ENCODE measurements at regions not wholly inside any gene's neighbourhood (a gene's known extent, or its start where the extent isn't known, plus 50 kb on each side); places are given as distances from the start of the nearest gene placed in this dataset.

DNA sequence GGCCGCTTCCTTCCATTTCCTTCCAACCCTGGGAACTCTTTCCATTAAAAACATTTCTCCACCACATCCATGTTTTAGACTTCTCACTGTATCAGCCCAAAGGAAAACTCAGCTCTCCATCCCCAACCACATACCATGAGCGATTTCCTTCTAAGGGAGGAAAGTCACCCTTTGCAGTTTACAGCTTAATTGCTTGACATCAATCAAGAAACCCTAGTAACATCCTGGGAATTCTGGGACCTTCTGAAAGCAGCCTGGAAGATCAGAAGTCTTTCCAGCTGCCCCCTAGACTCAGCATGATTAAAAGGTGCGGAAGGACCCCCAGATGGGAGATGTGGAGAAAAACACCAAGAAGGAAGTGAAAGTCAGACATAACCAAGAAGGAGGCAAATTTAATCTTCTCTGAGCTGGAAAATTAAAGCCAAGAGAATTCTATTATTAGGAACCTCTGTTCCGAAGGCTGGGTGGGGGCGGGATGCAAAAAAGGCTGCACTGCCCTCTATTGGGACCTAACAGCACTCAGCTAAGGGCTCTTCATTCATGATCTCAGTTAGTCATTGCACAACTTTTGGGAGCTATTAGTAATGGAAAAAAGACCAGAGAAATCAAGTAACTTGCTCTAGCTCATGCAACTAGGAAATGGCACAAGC lies 73.3 kb upstream of the PLXNC1 start (continued):
- TF ChIP-seq RCOR1 (IDR thresholded peaks at IDR 0.05; ENCODE audit: borderline replicate concordance in 1 of 2, low read depth in 2 of 2, low read length in 2 of 2) (peak in 1 of 2 experiments; percentile 41; a peak in 2 of 4 replicates), EP300 (IDR thresholded peaks at IDR 0.05; ENCODE audit: low read length) (0 out of 2 replicates have a peak, but pooled peaks have one; percentile 22), TCF7L2 (IDR thresholded peaks at IDR 0.05; ENCODE audit: low read depth, low read length) (no peak), RHOXF2B (CRISPR knock-in tag; conservative IDR thresholded peaks at IDR 0.05) (no peak), ATF1 (CRISPR knock-in tag; IDR thresholded peaks at IDR 0.05) (no peak), ATF1 (tag; IDR thresholded peaks at IDR 0.05) (no peak), RAD21 (CRISPR knock-in tag; conservative IDR thresholded peaks at IDR 0.05 in 1 of 2, IDR thresholded peaks at IDR 0.05 in 1 of 2) (peak; percentile 61 to 71)
- TF ChIP-seq, protein P1, sequence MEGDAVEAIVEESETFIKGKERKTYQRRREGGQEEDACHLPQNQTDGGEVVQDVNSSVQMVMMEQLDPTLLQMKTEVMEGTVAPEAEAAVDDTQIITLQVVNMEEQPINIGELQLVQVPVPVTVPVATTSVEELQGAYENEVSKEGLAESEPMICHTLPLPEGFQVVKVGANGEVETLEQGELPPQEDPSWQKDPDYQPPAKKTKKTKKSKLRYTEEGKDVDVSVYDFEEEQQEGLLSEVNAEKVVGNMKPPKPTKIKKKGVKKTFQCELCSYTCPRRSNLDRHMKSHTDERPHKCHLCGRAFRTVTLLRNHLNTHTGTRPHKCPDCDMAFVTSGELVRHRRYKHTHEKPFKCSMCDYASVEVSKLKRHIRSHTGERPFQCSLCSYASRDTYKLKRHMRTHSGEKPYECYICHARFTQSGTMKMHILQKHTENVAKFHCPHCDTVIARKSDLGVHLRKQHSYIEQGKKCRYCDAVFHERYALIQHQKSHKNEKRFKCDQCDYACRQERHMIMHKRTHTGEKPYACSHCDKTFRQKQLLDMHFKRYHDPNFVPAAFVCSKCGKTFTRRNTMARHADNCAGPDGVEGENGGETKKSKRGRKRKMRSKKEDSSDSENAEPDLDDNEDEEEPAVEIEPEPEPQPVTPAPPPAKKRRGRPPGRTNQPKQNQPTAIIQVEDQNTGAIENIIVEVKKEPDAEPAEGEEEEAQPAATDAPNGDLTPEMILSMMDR (IDR thresholded peaks at IDR 0.05 in 2 of 3, conservative IDR thresholded peaks at IDR 0.05 in 1 of 3; ENCODE audit: insufficient read depth in 2 of 3, low read depth in 1 of 3, low read length in 3 of 3) = peak; percentile 55 to 75 (median 67)
- TF ChIP-seq, protein P2, sequence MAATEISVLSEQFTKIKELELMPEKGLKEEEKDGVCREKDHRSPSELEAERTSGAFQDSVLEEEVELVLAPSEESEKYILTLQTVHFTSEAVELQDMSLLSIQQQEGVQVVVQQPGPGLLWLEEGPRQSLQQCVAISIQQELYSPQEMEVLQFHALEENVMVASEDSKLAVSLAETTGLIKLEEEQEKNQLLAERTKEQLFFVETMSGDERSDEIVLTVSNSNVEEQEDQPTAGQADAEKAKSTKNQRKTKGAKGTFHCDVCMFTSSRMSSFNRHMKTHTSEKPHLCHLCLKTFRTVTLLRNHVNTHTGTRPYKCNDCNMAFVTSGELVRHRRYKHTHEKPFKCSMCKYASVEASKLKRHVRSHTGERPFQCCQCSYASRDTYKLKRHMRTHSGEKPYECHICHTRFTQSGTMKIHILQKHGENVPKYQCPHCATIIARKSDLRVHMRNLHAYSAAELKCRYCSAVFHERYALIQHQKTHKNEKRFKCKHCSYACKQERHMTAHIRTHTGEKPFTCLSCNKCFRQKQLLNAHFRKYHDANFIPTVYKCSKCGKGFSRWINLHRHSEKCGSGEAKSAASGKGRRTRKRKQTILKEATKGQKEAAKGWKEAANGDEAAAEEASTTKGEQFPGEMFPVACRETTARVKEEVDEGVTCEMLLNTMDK (IDR thresholded peaks at IDR 0.05; ENCODE audit: borderline replicate concordance, insufficient read depth, low read depth, low read length, poor library complexity, severe bottlenecking) = peak; percentile 89
- TF ChIP-seq, protein P3, sequence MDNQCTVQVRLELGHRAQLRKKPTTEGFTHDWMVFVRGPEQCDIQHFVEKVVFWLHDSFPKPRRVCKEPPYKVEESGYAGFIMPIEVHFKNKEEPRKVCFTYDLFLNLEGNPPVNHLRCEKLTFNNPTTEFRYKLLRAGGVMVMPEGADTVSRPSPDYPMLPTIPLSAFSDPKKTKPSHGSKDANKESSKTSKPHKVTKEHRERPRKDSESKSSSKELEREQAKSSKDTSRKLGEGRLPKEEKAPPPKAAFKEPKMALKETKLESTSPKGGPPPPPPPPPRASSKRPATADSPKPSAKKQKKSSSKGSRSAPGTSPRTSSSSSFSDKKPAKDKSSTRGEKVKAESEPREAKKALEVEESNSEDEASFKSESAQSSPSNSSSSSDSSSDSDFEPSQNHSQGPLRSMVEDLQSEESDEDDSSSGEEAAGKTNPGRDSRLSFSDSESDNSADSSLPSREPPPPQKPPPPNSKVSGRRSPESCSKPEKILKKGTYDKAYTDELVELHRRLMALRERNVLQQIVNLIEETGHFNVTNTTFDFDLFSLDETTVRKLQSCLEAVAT (IDR thresholded peaks at IDR 0.05) = no peak
- TF ChIP-seq, protein P4, sequence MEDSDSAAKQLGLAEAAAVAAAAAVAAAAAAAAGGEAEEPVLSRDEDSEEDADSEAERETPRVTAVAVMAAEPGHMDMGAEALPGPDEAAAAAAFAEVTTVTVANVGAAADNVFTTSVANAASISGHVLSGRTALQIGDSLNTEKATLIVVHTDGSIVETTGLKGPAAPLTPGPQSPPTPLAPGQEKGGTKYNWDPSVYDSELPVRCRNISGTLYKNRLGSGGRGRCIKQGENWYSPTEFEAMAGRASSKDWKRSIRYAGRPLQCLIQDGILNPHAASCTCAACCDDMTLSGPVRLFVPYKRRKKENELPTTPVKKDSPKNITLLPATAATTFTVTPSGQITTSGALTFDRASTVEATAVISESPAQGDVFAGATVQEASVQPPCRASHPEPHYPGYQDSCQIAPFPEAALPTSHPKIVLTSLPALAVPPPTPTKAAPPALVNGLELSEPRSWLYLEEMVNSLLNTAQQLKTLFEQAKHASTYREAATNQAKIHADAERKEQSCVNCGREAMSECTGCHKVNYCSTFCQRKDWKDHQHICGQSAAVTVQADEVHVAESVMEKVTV (CRISPR knock-in tag; IDR thresholded peaks at IDR 0.05) = peak; percentile 52; the same call in 1 of the 2 replicates

Data from K562 (cell line).